Neural progenitor cell (in vitro differentiated cells): ENCODE measurements at regions not wholly inside any gene's neighbourhood (a gene's known extent, or its start where the extent isn't known, plus 50 kb on each side); places are given as distances from the start of the nearest gene placed in this dataset.

Experiments
- DNase-seq: peaks from one replicate; pipeline ENCODE4 v3.0.0-alpha.2; 2016; ENCODE audit warnings: low spot score
- H2AFZ ChIP-seq: fragments of 200-600 bp; sonication (generic); replicated peaks from 2 replicates; pipeline ENCODE4 v1.6.1; 2016; ENCODE audit warnings: antibody characterized with exemption
- H3F3A ChIP-seq: fragments of 200-600 bp; sonication (generic); 2 replicates; pipeline ENCODE4 v1.6.1; 2016; ENCODE audit warnings: antibody characterized with exemption, low read depth
- H3K27ac ChIP-seq: fragments of 200-600 bp; sonication (generic); 2 replicates; pipeline ENCODE4 v1.5.1; 2016; ENCODE audit warnings: mild to moderate bottlenecking
- H3K27me3 ChIP-seq: fragments of 200-600 bp; sonication (generic); 2 replicates; pipeline ENCODE4 v1.6.1; 2016; ENCODE audit warnings: mild to moderate bottlenecking, moderate library complexity
- H3K36me3 ChIP-seq: fragments of 200-600 bp; sonication (generic); 2 replicates; pipeline ENCODE4 v1.5.1; 2016
- H3K4me1 ChIP-seq: fragments of 200-600 bp; sonication (generic); 2 replicates; pipeline ENCODE4 v1.6.1; 2016; ENCODE audit warnings: mixed run types
- H3K4me2 ChIP-seq: fragments of 200-600 bp; sonication (generic); 2 replicates; pipeline ENCODE4 v1.6.1; 2016
- H3K4me3 ChIP-seq: fragments of 200-600 bp; sonication (generic); 2 replicates; pipeline ENCODE4 v1.5.1; 2016
- H3K79me2 ChIP-seq: fragments of 200-600 bp; sonication (generic); 2 replicates; pipeline ENCODE4 v1.6.1; 2016; ENCODE audit warnings: low read depth
- H3K9ac ChIP-seq: fragments of 200-600 bp; sonication (generic); 2 replicates; pipeline ENCODE4 v1.6.1; 2016
- H3K9me3 ChIP-seq: fragments of 200-600 bp; sonication (generic); 2 replicates; pipeline ENCODE4 v1.5.1; 2016; ENCODE audit warnings: low read depth
- H4K20me1 ChIP-seq: fragments of 200-600 bp; sonication (generic); 2 replicates; pipeline ENCODE4 v1.6.1; 2016; ENCODE audit warnings: low read depth
- H3K27ac Mint-ChIP-seq: 3 replicates; pipeline ENCODE4 v1.8.0; 2021; ENCODE audit warnings: mixed read lengths
- H3K27me3 Mint-ChIP-seq: 2 replicates; pipeline ENCODE4 v1.8.0; 2022; ENCODE audit warnings: low read depth, mild to moderate bottlenecking, inconsistent platforms, moderate library complexity, mixed read lengths; ENCODE audit not compliant: insufficient read depth
- H3K36me3 Mint-ChIP-seq: 3 replicates; pipeline ENCODE4 v1.8.0; 2021; ENCODE audit warnings: mixed read lengths
- H3K4me1 Mint-ChIP-seq: 3 replicates; pipeline ENCODE4 v1.8.0; 2021; ENCODE audit warnings: mixed read lengths
- H3K4me3 Mint-ChIP-seq: 3 replicates; pipeline ENCODE4 v1.8.0; 2021; ENCODE audit warnings: mild to moderate bottlenecking, moderate library complexity, mixed read lengths
- H3K9me3 Mint-ChIP-seq: 3 replicates; pipeline ENCODE4 v1.8.0; 2020; ENCODE audit warnings: mixed read lengths
- CTCF ChIP-seq: fragments of 200-600 bp; sonication (generic); IDR thresholded peaks from 2 replicates; pipeline ENCODE4 v1.5.1; 2017; ENCODE audit warnings: antibody characterized with exemption, mild to moderate bottlenecking
- EZH2 ChIP-seq: fragments of 200-600 bp; sonication (generic); IDR thresholded peaks from 2 replicates; pipeline ENCODE4 v1.6.1; 2017; ENCODE audit warnings: antibody characterized with exemption, mild to moderate bottlenecking, moderate library complexity
- EZH2phosphoT487 ChIP-seq: fragments of 200-600 bp; sonication (generic); IDR thresholded peaks from 2 replicates; pipeline ENCODE4 v1.6.1; 2017; ENCODE audit warnings: antibody characterized with exemption

- H3K36me3 Mint-ChIP-seq, result no peaks in the 10 kb centered on the region
- Histone ChIP-seq H3K27ac (no peak overlapping the region), H3F3A (no peaks in the 10 kb centered on the region), H3K4me2 (no peak overlapping the region), H3K9ac (no peak overlapping the region), H3K4me1 (no peaks in the 10 kb centered on the region), H3K79me2 (no peaks in the 10 kb centered on the region), H3K4me3 (no peak overlapping the region), H3K27me3 (no peaks in the 10 kb centered on the region), H3K36me3 (no peaks in the 10 kb centered on the region), H2AFZ (no peak overlapping the region), H3K9me3 (no peaks in the 10 kb centered on the region), H4K20me1 (no peaks in the 10 kb centered on the region)
- no peak for TF ChIP-seq EZH2
- H3K4me1 Mint-ChIP-seq, result no peaks in the 10 kb centered on the region
- H3K4me3 Mint-ChIP-seq, result no peak overlapping the region
- peaks cover 1% of the 10 kb centered on the region for H3K9me3 Mint-ChIP-seq
- H3K27ac Mint-ChIP-seq, result no peak overlapping the region
- no peak for DNase-seq
- H3K27me3 Mint-ChIP-seq, result peaks cover 4% of the 10 kb centered on the region
Measured at GRCh38 chr16:73204359-73205152, 156.6 kb upstream of the ZFHX3 start.

GRCh38 chr16:73202161-73202729 is 154.3 kb upstream of the ZFHX3 start:
- no peaks in the 10 kb centered on the region for H3K36me3 Mint-ChIP-seq
- TF ChIP-seq EZH2 (no peak), CTCF (no peak), EZH2phosphoT487 (no peak)
- H3K4me2 ChIP-seq, result no peak overlapping the region
- H3K4me3 ChIP-seq, result no peak overlapping the region
- peaks cover 4% of the 10 kb centered on the region for H3K27me3 Mint-ChIP-seq
- no peaks in the 10 kb centered on the region for H3K79me2 ChIP-seq
- no peak for DNase-seq
- no peaks in the 10 kb centered on the region for H3K27me3 ChIP-seq
- no peaks in the 10 kb centered on the region for H3K36me3 ChIP-seq
- H3K9ac ChIP-seq, result no peak overlapping the region
- H3K4me1 ChIP-seq, result no peaks in the 10 kb centered on the region
- H3K9me3 Mint-ChIP-seq, result peaks cover 1% of the 10 kb centered on the region
- no peak overlapping the region for H3K27ac ChIP-seq
- H3K4me1 Mint-ChIP-seq, result no peaks in the 10 kb centered on the region
- H2AFZ ChIP-seq, result no peak overlapping the region
- H3K4me3 Mint-ChIP-seq, result no peak overlapping the region
- H3F3A ChIP-seq, result no peaks in the 10 kb centered on the region
- no peaks in the 10 kb centered on the region for H4K20me1 ChIP-seq
- H3K27ac Mint-ChIP-seq, result no peak overlapping the region
- H3K9me3 ChIP-seq, result no peaks in the 10 kb centered on the region

- Histone ChIP-seq H3K4me2 (no peak overlapping the region), H3K79me2 (no peaks in the 10 kb centered on the region), H3K9ac (no peak overlapping the region), H3K4me3 (no peak overlapping the region), H2AFZ (no peak overlapping the region), H3K9me3 (no peaks in the 10 kb centered on the region), H3K27me3 (peaks cover under 1% of the 10 kb centered on the region), H3K4me1 (no peaks in the 10 kb centered on the region), H4K20me1 (no peaks in the 10 kb centered on the region), H3F3A (no peaks in the 10 kb centered on the region), H3K27ac (no peak overlapping the region), H3K36me3 (no peaks in the 10 kb centered on the region)
- Mint-ChIP-seq H3K4me1 (no peaks in the 10 kb centered on the region), H3K4me3 (no peak overlapping the region), H3K27ac (no peak overlapping the region), H3K36me3 (no peaks in the 10 kb centered on the region), H3K9me3 (peaks cover 1% of the 10 kb centered on the region), H3K27me3 (peaks cover 4% of the 10 kb centered on the region)
- DNase-seq, result no peak
- TF ChIP-seq EZH2phosphoT487 (no peak), CTCF (no peak)
Measured at GRCh38 chr16:73199214-73199613, 151.3 kb upstream of the ZFHX3 start.

GRCh38 chr16:73198481-73198880 is 150.6 kb upstream of the ZFHX3 start:
- no peaks in the 10 kb centered on the region for H3F3A ChIP-seq
- no peaks in the 10 kb centered on the region for H4K20me1 ChIP-seq
- Mint-ChIP-seq H3K27me3 (peaks cover 4% of the 10 kb centered on the region), H3K4me3 (no peak overlapping the region), H3K36me3 (no peaks in the 10 kb centered on the region), H3K9me3 (peaks cover 1% of the 10 kb centered on the region), H3K27ac (no peak overlapping the region), H3K4me1 (no peaks in the 10 kb centered on the region)
- no peaks in the 10 kb centered on the region for H3K36me3 ChIP-seq
- no peaks in the 10 kb centered on the region for H3K4me1 ChIP-seq
- H2AFZ ChIP-seq, result no peak overlapping the region
- H3K9ac ChIP-seq, result no peak overlapping the region
- DNase-seq, result no peak
- no peak overlapping the region for H3K4me3 ChIP-seq
- no peaks in the 10 kb centered on the region for H3K9me3 ChIP-seq
- no peak overlapping the region for H3K4me2 ChIP-seq
- TF ChIP-seq CTCF, result no peak
- TF ChIP-seq EZH2, result no peak
- TF ChIP-seq EZH2phosphoT487, result no peak
- H3K79me2 ChIP-seq, result no peaks in the 10 kb centered on the region
- peaks cover 8% of the 10 kb centered on the region for H3K27me3 ChIP-seq
- no peak overlapping the region for H3K27ac ChIP-seq
